SK-N-SH (cell line): ENCODE measurements at regions not wholly inside any gene's neighbourhood (a gene's known extent, or its start where the extent isn't known, plus 50 kb on each side); places are given as distances from the start of the nearest gene placed in this dataset.

Source experiments
- ELF1 ChIP-seq: IDR thresholded peaks from 2 replicates; pipeline ENCODE4 v1.4.0; 2012
- EP300 ChIP-seq, 2 experiments: IDR thresholded peaks; 2 replicates each; pipeline versions ENCODE4 v1.4.0 to v1.6.1; 2012; ENCODE audit warnings: borderline replicate concordance in 1 of 2, low read depth in 1 of 2, low read length in 1 of 2
- EZH2phosphoT487 ChIP-seq: fragments of 200-600 bp; sonication (generic); IDR thresholded peaks from 2 replicates; pipeline ENCODE4 v1.6.1; 2017; ENCODE audit warnings: low read depth, mixed run types, mild to moderate bottlenecking, antibody characterized with exemption, moderate library complexity, borderline replicate concordance
- FOXJ3 ChIP-seq: sonication (generic); formaldehyde crosslinking; IDR thresholded peaks from 2 replicates; pipeline ENCODE4 v1.5.1; 2020; ENCODE audit warnings: mild to moderate bottlenecking, missing genetic modification reagents
- JUND ChIP-seq: IDR thresholded peaks from 2 replicates; pipeline ENCODE4 v1.4.0; 2012
- RAD21 ChIP-seq: IDR thresholded peaks from 2 replicates; pipeline ENCODE4 v1.6.1; 2012; ENCODE audit warnings: mild to moderate bottlenecking, low read length
- RCOR1 ChIP-seq: fragments of 150-350 bp; IDR thresholded peaks from 2 replicates; pipeline ENCODE4 v1.6.1; 2017; ENCODE audit warnings: antibody characterized with exemption, low read length
- YY1 ChIP-seq: IDR thresholded peaks from 2 replicates; pipeline ENCODE4 v1.4.0; 2012; ENCODE audit warnings: low read depth, mild to moderate bottlenecking
- TF ChIP-seq, protein P1 (sequence below): IDR thresholded peaks from 2 replicates; pipeline ENCODE4 v1.4.0; 2012; ENCODE audit warnings: low read depth, borderline replicate concordance
- TF ChIP-seq, protein P2 (sequence below): fragments of 150-350 bp; IDR thresholded peaks from 2 replicates; pipeline ENCODE4 v1.6.1; 2017; ENCODE audit warnings: antibody characterized with exemption, low read length, low read depth, borderline replicate concordance
- TF ChIP-seq, protein P3 (sequence below): fragments of 200-600 bp; sonication (generic); IDR thresholded peaks from 2 replicates; pipeline ENCODE4 v1.6.1; 2017; ENCODE audit warnings: antibody characterized with exemption, mild to moderate bottlenecking, moderate library complexity
- TF ChIP-seq, protein P4 (sequence below): IDR thresholded peaks from 2 replicates; pipeline ENCODE4 v1.6.1; 2012; ENCODE audit warnings: mild to moderate bottlenecking, low read depth, low read length, moderate library complexity

DNA sequence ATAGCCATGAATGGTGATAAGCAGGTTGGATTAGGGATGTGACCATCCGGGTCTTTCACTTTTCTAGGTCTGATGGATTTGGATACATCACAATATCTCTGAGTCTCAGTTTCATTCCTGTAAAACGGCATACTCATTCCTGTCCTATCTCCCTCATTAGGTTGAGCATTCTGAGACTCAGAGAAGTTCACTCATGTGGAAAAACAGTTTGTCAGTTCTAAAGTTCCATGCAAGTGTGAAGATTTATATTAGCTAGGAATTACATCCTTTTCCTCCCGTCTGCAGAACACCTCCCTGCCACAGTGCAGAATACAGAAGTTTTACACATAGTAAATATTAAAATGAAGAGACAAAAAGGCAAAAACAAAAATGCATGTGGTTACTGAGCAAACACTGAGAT lies 94.2 kb upstream of the SLC25A13 start:
- TF ChIP-seq RAD21 (no peak), EZH2phosphoT487 (no peak), RCOR1 (no peak), YY1 (no peak), EP300 (IDR thresholded peaks at IDR 0.05; ENCODE audit: borderline replicate concordance in 1 of 2, low read depth in 1 of 2, low read length in 1 of 2) (no peak), ELF1 (no peak), JUND (no peak), FOXJ3 (CRISPR knock-in tag) (no peak)
- TF ChIP-seq, protein P1, sequence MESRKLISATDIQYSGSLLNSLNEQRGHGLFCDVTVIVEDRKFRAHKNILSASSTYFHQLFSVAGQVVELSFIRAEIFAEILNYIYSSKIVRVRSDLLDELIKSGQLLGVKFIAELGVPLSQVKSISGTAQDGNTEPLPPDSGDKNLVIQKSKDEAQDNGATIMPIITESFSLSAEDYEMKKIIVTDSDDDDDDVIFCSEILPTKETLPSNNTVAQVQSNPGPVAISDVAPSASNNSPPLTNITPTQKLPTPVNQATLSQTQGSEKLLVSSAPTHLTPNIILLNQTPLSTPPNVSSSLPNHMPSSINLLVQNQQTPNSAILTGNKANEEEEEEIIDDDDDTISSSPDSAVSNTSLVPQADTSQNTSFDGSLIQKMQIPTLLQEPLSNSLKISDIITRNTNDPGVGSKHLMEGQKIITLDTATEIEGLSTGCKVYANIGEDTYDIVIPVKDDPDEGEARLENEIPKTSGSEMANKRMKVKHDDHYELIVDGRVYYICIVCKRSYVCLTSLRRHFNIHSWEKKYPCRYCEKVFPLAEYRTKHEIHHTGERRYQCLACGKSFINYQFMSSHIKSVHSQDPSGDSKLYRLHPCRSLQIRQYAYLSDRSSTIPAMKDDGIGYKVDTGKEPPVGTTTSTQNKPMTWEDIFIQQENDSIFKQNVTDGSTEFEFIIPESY, result no peak
- TF ChIP-seq, protein P2, sequence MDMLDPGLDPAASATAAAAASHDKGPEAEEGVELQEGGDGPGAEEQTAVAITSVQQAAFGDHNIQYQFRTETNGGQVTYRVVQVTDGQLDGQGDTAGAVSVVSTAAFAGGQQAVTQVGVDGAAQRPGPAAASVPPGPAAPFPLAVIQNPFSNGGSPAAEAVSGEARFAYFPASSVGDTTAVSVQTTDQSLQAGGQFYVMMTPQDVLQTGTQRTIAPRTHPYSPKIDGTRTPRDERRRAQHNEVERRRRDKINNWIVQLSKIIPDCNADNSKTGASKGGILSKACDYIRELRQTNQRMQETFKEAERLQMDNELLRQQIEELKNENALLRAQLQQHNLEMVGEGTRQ, result no peak
- TF ChIP-seq, protein P3, sequence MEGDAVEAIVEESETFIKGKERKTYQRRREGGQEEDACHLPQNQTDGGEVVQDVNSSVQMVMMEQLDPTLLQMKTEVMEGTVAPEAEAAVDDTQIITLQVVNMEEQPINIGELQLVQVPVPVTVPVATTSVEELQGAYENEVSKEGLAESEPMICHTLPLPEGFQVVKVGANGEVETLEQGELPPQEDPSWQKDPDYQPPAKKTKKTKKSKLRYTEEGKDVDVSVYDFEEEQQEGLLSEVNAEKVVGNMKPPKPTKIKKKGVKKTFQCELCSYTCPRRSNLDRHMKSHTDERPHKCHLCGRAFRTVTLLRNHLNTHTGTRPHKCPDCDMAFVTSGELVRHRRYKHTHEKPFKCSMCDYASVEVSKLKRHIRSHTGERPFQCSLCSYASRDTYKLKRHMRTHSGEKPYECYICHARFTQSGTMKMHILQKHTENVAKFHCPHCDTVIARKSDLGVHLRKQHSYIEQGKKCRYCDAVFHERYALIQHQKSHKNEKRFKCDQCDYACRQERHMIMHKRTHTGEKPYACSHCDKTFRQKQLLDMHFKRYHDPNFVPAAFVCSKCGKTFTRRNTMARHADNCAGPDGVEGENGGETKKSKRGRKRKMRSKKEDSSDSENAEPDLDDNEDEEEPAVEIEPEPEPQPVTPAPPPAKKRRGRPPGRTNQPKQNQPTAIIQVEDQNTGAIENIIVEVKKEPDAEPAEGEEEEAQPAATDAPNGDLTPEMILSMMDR, result no peak
- TF ChIP-seq, protein P4, sequence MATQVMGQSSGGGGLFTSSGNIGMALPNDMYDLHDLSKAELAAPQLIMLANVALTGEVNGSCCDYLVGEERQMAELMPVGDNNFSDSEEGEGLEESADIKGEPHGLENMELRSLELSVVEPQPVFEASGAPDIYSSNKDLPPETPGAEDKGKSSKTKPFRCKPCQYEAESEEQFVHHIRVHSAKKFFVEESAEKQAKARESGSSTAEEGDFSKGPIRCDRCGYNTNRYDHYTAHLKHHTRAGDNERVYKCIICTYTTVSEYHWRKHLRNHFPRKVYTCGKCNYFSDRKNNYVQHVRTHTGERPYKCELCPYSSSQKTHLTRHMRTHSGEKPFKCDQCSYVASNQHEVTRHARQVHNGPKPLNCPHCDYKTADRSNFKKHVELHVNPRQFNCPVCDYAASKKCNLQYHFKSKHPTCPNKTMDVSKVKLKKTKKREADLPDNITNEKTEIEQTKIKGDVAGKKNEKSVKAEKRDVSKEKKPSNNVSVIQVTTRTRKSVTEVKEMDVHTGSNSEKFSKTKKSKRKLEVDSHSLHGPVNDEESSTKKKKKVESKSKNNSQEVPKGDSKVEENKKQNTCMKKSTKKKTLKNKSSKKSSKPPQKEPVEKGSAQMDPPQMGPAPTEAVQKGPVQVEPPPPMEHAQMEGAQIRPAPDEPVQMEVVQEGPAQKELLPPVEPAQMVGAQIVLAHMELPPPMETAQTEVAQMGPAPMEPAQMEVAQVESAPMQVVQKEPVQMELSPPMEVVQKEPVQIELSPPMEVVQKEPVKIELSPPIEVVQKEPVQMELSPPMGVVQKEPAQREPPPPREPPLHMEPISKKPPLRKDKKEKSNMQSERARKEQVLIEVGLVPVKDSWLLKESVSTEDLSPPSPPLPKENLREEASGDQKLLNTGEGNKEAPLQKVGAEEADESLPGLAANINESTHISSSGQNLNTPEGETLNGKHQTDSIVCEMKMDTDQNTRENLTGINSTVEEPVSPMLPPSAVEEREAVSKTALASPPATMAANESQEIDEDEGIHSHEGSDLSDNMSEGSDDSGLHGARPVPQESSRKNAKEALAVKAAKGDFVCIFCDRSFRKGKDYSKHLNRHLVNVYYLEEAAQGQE, result no peak
